IMR-90 (cell line): ENCODE measurements at regions not wholly inside any gene's neighbourhood (a gene's known extent, or its start where the extent isn't known, plus 50 kb on each side); places are given as distances from the start of the nearest gene placed in this dataset.

Source experiments
- ATAC-seq: fragments of 200-7000 bp; cut with Tn5 transposase; 2 replicates; pipeline ENCODE4 v1.9.1; 2020; ENCODE audit warnings: low read depth, mild to moderate bottlenecking, moderate library complexity
- BruUV-seq: library from RNA; stranded (reverse); fragments of 400-500 nt; replicated peaks from 2 replicates; lab custom pipeline; 2021; lab: Mats Ljungman, UMichigan
- CTCF ChIA-PET: fragments of 300-600 bp; formaldehyde crosslinking; extraction: SDS; loops from one replicate; lab custom pipeline; 2021; ENCODE audit warnings: antibody characterized with exemption; lab: Yijun Ruan, JAX
- POLR2A ChIA-PET: fragments of 300-600 bp; sonication (Branson Sonifier 250); formaldehyde crosslinking; loops from one replicate; lab custom pipeline; 2022; ENCODE audit warnings: antibody characterized with exemption; ENCODE audit not compliant: unreplicated experiment; lab: Charles Lee
- DNase-seq: peaks from one replicate; pipeline ENCODE4 v3.0.0; 2013
- H2AFZ ChIP-seq: replicated peaks from 2 replicates; pipeline ENCODE3; 2013; ENCODE audit warnings: low read length, mild to moderate bottlenecking; ENCODE audit not compliant: poor library complexity
- H2AK5ac ChIP-seq: 2 replicates; pipeline ENCODE4 v1.6.1; 2013; ENCODE audit warnings: low read depth, low read length, inconsistent platforms
- H2AK9ac ChIP-seq: replicated peaks from 2 replicates; pipeline ENCODE3; 2013; ENCODE audit warnings: mild to moderate bottlenecking, low read depth, low read length, moderate library complexity; ENCODE audit not compliant: poor library complexity
- H2BK120ac ChIP-seq: 2 replicates; pipeline ENCODE4 v1.6.1; 2013; ENCODE audit warnings: low read depth, low read length, inconsistent platforms
- H2BK15ac ChIP-seq: 3 replicates; pipeline ENCODE4 v1.6.1; 2013; ENCODE audit warnings: low read depth, low read length, inconsistent platforms
- H2BK20ac ChIP-seq: 2 replicates; pipeline ENCODE4 v1.6.1; 2013; ENCODE audit warnings: low read depth, mild to moderate bottlenecking, inconsistent platforms, low read length, moderate library complexity
- H2BK5ac ChIP-seq: 2 replicates; pipeline ENCODE4 v1.6.1; 2013; ENCODE audit warnings: mild to moderate bottlenecking, low read depth, low read length, inconsistent platforms; ENCODE audit not compliant: poor library complexity, severe bottlenecking
- H3K14ac ChIP-seq: replicated peaks from 2 replicates; pipeline ENCODE4 v1.6.1; 2013; ENCODE audit warnings: low read depth, low read length, inconsistent platforms
- H3K18ac ChIP-seq: 2 replicates; pipeline ENCODE4 v1.6.1; 2013; ENCODE audit warnings: low read depth, low read length, control low read depth
- H3K23ac ChIP-seq: 2 replicates; pipeline ENCODE4 v1.6.1; 2013; ENCODE audit warnings: low read depth, low read length, inconsistent platforms
- H3K27ac ChIP-seq: 2 replicates; pipeline ENCODE4 v1.5.1; 2013; ENCODE audit warnings: mild to moderate bottlenecking, control low read depth, low read length; ENCODE audit not compliant: insufficient read depth
- H3K27me3 ChIP-seq: 2 replicates; pipeline ENCODE4 v1.6.1; 2013; ENCODE audit warnings: low read length; ENCODE audit not compliant: control insufficient read depth, insufficient read depth
- H3K36me3 ChIP-seq: 2 replicates; pipeline ENCODE4 v1.6.1; 2013; ENCODE audit warnings: low read length, mixed read lengths; ENCODE audit not compliant: control insufficient read depth, insufficient read depth
- H3K4ac ChIP-seq: 2 replicates; pipeline ENCODE4 v1.6.1; 2013; ENCODE audit warnings: low read depth, low read length, inconsistent platforms
- H3K4me1 ChIP-seq: 2 replicates; pipeline ENCODE4 v1.6.1; 2013; ENCODE audit warnings: low read length, mixed read lengths; ENCODE audit not compliant: control insufficient read depth, insufficient read depth
- H3K4me2 ChIP-seq: 2 replicates; pipeline ENCODE4 v1.6.1; 2013; ENCODE audit warnings: low read depth, mild to moderate bottlenecking, control low read depth, low read length, moderate library complexity
- H3K4me3 ChIP-seq: 2 replicates; pipeline ENCODE4 v1.5.1; 2013; ENCODE audit warnings: low read depth, mild to moderate bottlenecking, control low read depth, low read length, moderate library complexity; ENCODE audit not compliant: insufficient read depth
- H3K56ac ChIP-seq: 2 replicates; pipeline ENCODE4 v1.6.1; 2013; ENCODE audit warnings: low read length, inconsistent platforms; ENCODE audit not compliant: insufficient read depth; ENCODE audit errors: extremely low read depth
- H3K79me1 ChIP-seq, 2 experiments: 2 replicates each; pipeline ENCODE4 v1.6.1; 2013; ENCODE audit warnings: low read length in 2 of 2, inconsistent platforms in 1 of 2, low read depth in 1 of 2
- H3K9ac ChIP-seq: 2 replicates; pipeline ENCODE4 v1.6.1; 2013; ENCODE audit warnings: low read depth, low read length, control low read depth
- H3K9me1 ChIP-seq: 2 replicates; pipeline ENCODE4 v1.6.1; 2013; ENCODE audit warnings: low read length, inconsistent platforms; ENCODE audit not compliant: insufficient read depth
- H3K9me3 ChIP-seq: 2 replicates; pipeline ENCODE4 v1.6.1; 2013; ENCODE audit warnings: low read length; ENCODE audit not compliant: control insufficient read depth, insufficient read depth
- H4K20me1 ChIP-seq: 2 replicates; pipeline ENCODE4 v1.6.1; 2013; ENCODE audit warnings: low read length, inconsistent platforms; ENCODE audit not compliant: insufficient read depth
- H4K5ac ChIP-seq: 2 replicates; pipeline ENCODE4 v1.6.1; 2013; ENCODE audit warnings: mild to moderate bottlenecking, low read depth, low read length, control low read depth
- H4K8ac ChIP-seq, 2 experiments: 2 replicates each; pipeline ENCODE4 v1.6.1; 2013; ENCODE audit warnings: low read depth in 2 of 2, low read length in 2 of 2, control low read depth in 1 of 2, inconsistent platforms in 1 of 2
- H4K91ac ChIP-seq: 2 replicates; pipeline ENCODE4 v1.6.1; 2013; ENCODE audit warnings: low read depth, low read length, inconsistent platforms; ENCODE audit not compliant: insufficient read depth
- CHD1 ChIP-seq: IDR thresholded peaks from 2 replicates; pipeline ENCODE4 v1.6.1; 2012; ENCODE audit warnings: low read depth, low read length, improper control_type of control experiment
- ELK1 ChIP-seq: fragments of 150-350 bp; IDR thresholded peaks from 2 replicates; pipeline ENCODE4 v1.6.1; 2016; ENCODE audit warnings: low read depth, mild to moderate bottlenecking, low read length, moderate library complexity, borderline replicate concordance
- WGBS, 2 experiments: methylation state at CpG; one replicate each; pipeline versions ENCODE4 v1.1.5 to v1.1.7; 2013; ENCODE audit warnings: missing lambda C conversion rate in 2 of 2; ENCODE audit not compliant: insufficient read length in 1 of 2; ENCODE audit errors: extremely low coverage in 2 of 2; 5-methylcytosine and 5-hydroxymethylcytosine counted together
- dilution Hi-C: fragments of 300-500 bp; cut with HindIII; formaldehyde crosslinking; loops from one replicate; pipeline ENCODE4 v1.14.3; 2018; ENCODE audit warnings: low sequenced_read_pairs; ENCODE audit not compliant: unreplicated experiment
- in situ Hi-C: fragments of 300-500 bp; cut with MboI; formaldehyde crosslinking; loops from 3 replicates; pipeline ENCODE4 v1.14.3; 2019; ENCODE audit warnings: low sequenced_read_pairs, inconsistent platforms, mixed read lengths
- intact Hi-C: fragments of 100-400 bp; cut with micrococcal nuclease; formaldehyde crosslinking; loops from 2 replicates; pipeline ENCODE4 v1.10.0; 2022

GRCh38 chr2:191565647-191566198 lies 112.2 kb upstream of the NABP1 start:
- H3K36me3 ChIP-seq: no peaks in the 10 kb centered on the region
- no peak overlapping the region for H4K8ac ChIP-seq
- no peak overlapping the region for H3K27ac ChIP-seq
- peak overlapping the region; percentile 54 for H2BK120ac ChIP-seq
- ATAC-seq (no peak), DNase-seq (no peak)
- ChIA-PET POLR2A (interaction anchor here (1.0 to 1.2 kb wide), 2 partner anchors 72 to 114 kb away, joined by 3 to 5 read pairs; no protein-coding TSS in a partner anchor), CTCF (interaction anchor here (0.6 to 2.1 kb wide), 5 partner anchors 73 to 573 kb away, joined by 3 to 10 read pairs (median 4); no protein-coding TSS in a partner anchor)
- H3K4ac ChIP-seq: no peak overlapping the region
- peaks cover 2% of the 10 kb centered on the region for H3K27me3 ChIP-seq
- no peak overlapping the region for H2AFZ ChIP-seq
- in situ Hi-C loops: loop anchor here (5.0 to 10.0 kb wide), 2 partner anchors 249 to 592 kb away; no protein-coding TSS in a partner anchor
- no peak overlapping the region for H2BK5ac ChIP-seq
- no peaks in the 10 kb centered on the region for H3K4me1 ChIP-seq
- dilution Hi-C loops: no loop called here
- H2BK20ac ChIP-seq: no peak overlapping the region
- H3K56ac ChIP-seq: no peak overlapping the region
- BruUV-seq: no TSS peak
- intact Hi-C loops: loop anchor here (1.0 to 5.0 kb wide), 4 partner anchors 126 to 721 kb away; no protein-coding TSS in a partner anchor
- TF ChIP-seq CHD1 (no peak), ELK1 (no peak)
- WGBS, 2 experiments: 100% methylated on average over 1 of the region's 4 CpGs; no CpG with 5 or more reads in 1 of the 2 experiments
- no peak overlapping the region; the same call in 1 of the 2 replicates for H4K91ac ChIP-seq
- H3K79me1 ChIP-seq: no peaks in the 10 kb centered on the region; a peak in 1 of 4 replicates
- no peak overlapping the region; the same call in 1 of the 2 replicates for H2AK5ac ChIP-seq
- H3K4me2 ChIP-seq: no peak overlapping the region
- H3K9me3 ChIP-seq: no peaks in the 10 kb centered on the region
- no peak overlapping the region for H4K5ac ChIP-seq
- no peak overlapping the region for H3K4me3 ChIP-seq
- no peak overlapping the region for H3K14ac ChIP-seq
- no peaks in the 10 kb centered on the region for H4K20me1 ChIP-seq
- H2AK9ac ChIP-seq: no peak overlapping the region
- H3K18ac ChIP-seq: no peak overlapping the region
- H3K9ac ChIP-seq: no peak overlapping the region
- no peaks in the 10 kb centered on the region for H3K9me1 ChIP-seq
- peak overlapping the region; percentile 17; the same call in 1 of the 3 replicates for H2BK15ac ChIP-seq
- no peak overlapping the region for H3K23ac ChIP-seq
